Lower leg skin (tissue), 3 donors: ENCODE measurements at regions not wholly inside any gene's neighbourhood (a gene's known extent, or its start where the extent isn't known, plus 50 kb on each side); places are given as distances from the start of the nearest gene placed in this dataset.

Source experiments
- POLR2A ChIP-seq, 2 donors: fragments of 450-650 bp; IDR thresholded peaks; one replicate each; pipeline ENCODE4 v1.6.1; 2016 to 2017; ENCODE audit warnings: antibody characterized with exemption in 2 of 2, mild to moderate bottlenecking in 1 of 2, moderate library complexity in 1 of 2
- TF ChIP-seq, protein P1 (sequence below), 3 donors: fragments of 450-650 bp; IDR thresholded peaks; one replicate each; pipeline ENCODE4 v1.5.1; 2016; ENCODE audit warnings: antibody characterized with exemption in 3 of 3, mild to moderate bottlenecking in 3 of 3, moderate library complexity in 2 of 3

- TF ChIP-seq, protein P1, sequence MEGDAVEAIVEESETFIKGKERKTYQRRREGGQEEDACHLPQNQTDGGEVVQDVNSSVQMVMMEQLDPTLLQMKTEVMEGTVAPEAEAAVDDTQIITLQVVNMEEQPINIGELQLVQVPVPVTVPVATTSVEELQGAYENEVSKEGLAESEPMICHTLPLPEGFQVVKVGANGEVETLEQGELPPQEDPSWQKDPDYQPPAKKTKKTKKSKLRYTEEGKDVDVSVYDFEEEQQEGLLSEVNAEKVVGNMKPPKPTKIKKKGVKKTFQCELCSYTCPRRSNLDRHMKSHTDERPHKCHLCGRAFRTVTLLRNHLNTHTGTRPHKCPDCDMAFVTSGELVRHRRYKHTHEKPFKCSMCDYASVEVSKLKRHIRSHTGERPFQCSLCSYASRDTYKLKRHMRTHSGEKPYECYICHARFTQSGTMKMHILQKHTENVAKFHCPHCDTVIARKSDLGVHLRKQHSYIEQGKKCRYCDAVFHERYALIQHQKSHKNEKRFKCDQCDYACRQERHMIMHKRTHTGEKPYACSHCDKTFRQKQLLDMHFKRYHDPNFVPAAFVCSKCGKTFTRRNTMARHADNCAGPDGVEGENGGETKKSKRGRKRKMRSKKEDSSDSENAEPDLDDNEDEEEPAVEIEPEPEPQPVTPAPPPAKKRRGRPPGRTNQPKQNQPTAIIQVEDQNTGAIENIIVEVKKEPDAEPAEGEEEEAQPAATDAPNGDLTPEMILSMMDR (IDR thresholded peaks at IDR 0.05), result no peak
- no peak for TF ChIP-seq POLR2A (IDR thresholded peaks at IDR 0.05)
Observed at GRCh38 chr4:46645126-46645525, 255.2 kb upstream of the GABRA2 start.
